K562 (cell line): ENCODE measurements at regions not wholly inside any gene's neighbourhood (a gene's known extent, or its start where the extent isn't known, plus 50 kb on each side); places are given as distances from the start of the nearest gene placed in this dataset.

Source experiments
- FOXK2 ChIP-seq, 2 experiments: fragments of 450-650 bp; IDR thresholded peaks in 1 of 2; conservative IDR thresholded peaks in 1 of 2; 2 replicates each; pipeline ENCODE4 v1.6.1; 2016; ENCODE audit warnings: low read depth in 2 of 2, mild to moderate bottlenecking in 1 of 2
- IRF2 ChIP-seq: sonication (generic); formaldehyde crosslinking; IDR thresholded peaks from 2 replicates; pipeline ENCODE4 v1.8.1; 2022; ENCODE audit warnings: mild to moderate bottlenecking, missing genetic modification reagents
- ZNF143 ChIP-seq: sonication (generic); formaldehyde crosslinking; IDR thresholded peaks from 2 replicates; pipeline ENCODE4 v1.9.0; 2022; ENCODE audit warnings: mild to moderate bottlenecking, missing genetic modification reagents

DNA sequence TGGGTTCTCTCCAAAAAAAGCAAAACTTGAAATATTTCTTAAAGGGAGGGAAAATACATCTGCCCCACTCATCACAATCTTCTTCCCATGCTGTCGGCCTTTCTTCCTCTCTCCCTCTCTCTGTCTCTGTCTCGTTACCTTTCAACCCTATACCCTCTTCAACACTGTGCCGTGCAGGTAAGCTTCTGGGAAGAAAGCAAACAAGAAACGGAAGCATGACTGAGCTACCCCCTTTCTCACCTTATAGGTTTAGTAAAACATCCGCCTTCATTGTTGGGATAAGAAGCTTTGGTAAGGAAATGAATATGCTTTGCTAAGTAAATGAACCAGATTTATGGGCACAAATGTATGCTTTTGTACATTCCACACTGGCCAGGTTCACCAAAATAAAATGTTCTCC lies 63.0 kb downstream of the TMEM30B start:
- TF ChIP-seq IRF2 (CRISPR knock-in tag) (no peak), FOXK2 (conservative IDR thresholded peaks at IDR 0.05 in 1 of 2, IDR thresholded peaks at IDR 0.05 in 1 of 2; ENCODE audit: low read depth in 2 of 2) (no peak), ZNF143 (CRISPR knock-in tag) (no peak)
